ENCODE measurements at regions not wholly inside any gene's neighbourhood (a gene's known extent, or its start where the extent isn't known, plus 50 kb on each side); places are given as distances from the start of the nearest gene placed in this dataset.
"Not testable (repeated sequence)": the region's sequence is repeated elsewhere in the genome, so short reads cannot be mapped to it uniquely, and the experiment has no call there.

DNA sequence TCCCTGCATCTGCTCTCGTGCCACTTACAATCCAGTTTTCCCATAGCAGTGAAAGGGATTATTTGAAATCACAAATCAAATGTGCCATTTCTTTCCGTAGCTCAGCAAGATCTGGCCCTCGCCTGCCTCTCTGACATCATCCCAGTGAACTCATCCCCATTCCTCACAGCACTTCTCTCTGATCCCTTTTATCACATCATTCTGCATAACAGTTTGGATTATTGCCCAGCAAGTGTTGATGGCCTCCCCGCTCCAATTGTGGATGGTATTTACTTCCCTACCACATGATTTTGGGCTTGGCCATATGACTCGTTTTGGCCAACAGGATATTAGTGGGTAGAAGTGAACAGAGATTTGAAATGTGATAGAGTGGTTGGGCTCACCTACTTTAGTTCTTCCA lies 185.0 kb downstream of the NPIPA7 start:
- not testable (repeated sequence) for H3K36me3 ChIP-seq (ENCODE audit: control insufficient read depth, insufficient read depth, low read length); H3K27ac ChIP-seq (ENCODE audit: low read depth, low read length); H3K27me3 ChIP-seq (ENCODE audit: control insufficient read depth, insufficient read depth, low read length); H3K9ac ChIP-seq (ENCODE audit: low read depth, low read length); H3K4me3 ChIP-seq (ENCODE audit: low read depth, low read length); H3K4me1 ChIP-seq (ENCODE audit: control insufficient read depth, insufficient read depth, low read length); H3K9me3 ChIP-seq (ENCODE audit: control insufficient read depth, insufficient read depth, low read length)

DNA sequence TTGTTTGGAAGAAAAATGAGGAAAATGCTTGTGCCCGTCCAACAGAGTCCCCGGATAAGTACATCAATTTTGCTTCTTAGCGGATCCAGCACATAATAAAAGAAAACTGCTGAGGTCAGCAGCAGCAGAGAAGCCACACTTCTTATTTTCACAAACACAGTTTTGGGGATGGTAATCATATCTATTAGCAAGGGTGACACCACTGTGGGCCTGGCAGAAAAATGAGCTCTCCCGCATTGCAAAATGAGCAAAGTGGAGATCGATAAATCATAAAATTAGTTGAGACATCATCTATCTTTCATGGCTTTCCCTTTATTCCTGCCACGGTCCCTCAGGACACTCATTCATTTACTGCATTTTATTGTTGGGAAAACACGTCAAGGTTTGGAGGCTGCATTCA lies 186.4 kb downstream of the NPIPA7 start:
- H3K36me3 ChIP-seq (ENCODE audit: control insufficient read depth, insufficient read depth, low read length); H3K9ac ChIP-seq (ENCODE audit: low read depth, low read length); H3K9me3 ChIP-seq (ENCODE audit: control insufficient read depth, insufficient read depth, low read length); H3K4me3 ChIP-seq (ENCODE audit: low read depth, low read length); H3K27me3 ChIP-seq (ENCODE audit: control insufficient read depth, insufficient read depth, low read length); H3K27ac ChIP-seq (ENCODE audit: low read depth, low read length); H3K4me1 ChIP-seq (ENCODE audit: control insufficient read depth, insufficient read depth, low read length): not testable (repeated sequence)

- not testable (repeated sequence) for H3K9ac ChIP-seq (ENCODE audit: low read depth, low read length); H3K4me1 ChIP-seq (ENCODE audit: control insufficient read depth, insufficient read depth, low read length); H3K9me3 ChIP-seq (ENCODE audit: control insufficient read depth, insufficient read depth, low read length); H3K36me3 ChIP-seq (ENCODE audit: control insufficient read depth, insufficient read depth, low read length); H3K27ac ChIP-seq (ENCODE audit: low read depth, low read length); H3K27me3 ChIP-seq (ENCODE audit: control insufficient read depth, insufficient read depth, low read length); H3K4me3 ChIP-seq (ENCODE audit: low read depth, low read length)
These were observed 191.1 kb downstream of the NPIPA7 start for GRCh38 chr16:16570055-16570454.

DNA sequence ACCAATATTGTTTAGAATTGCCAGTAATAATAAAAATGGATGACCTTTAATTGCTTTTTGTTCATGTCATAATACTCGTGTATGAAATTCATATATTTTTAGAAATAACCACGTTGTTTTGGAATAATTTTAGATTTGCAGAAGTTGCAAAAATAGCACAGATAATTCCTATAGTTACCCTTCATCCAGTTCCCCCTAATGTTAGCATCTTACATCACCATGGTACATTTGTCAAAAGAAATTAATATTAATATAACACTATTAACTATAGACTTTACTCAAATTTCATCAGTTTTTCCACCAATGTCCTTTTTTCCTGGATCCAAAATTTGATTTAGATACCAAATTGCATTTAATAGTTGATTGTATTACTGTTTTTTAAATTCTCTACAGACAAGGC lies 191.9 kb downstream of the NPIPA7 start:
- not testable (repeated sequence) for H3K4me1 ChIP-seq (ENCODE audit: control insufficient read depth, insufficient read depth, low read length); H3K27ac ChIP-seq (ENCODE audit: low read depth, low read length); H3K27me3 ChIP-seq (ENCODE audit: control insufficient read depth, insufficient read depth, low read length); H3K4me3 ChIP-seq (ENCODE audit: low read depth, low read length); H3K9me3 ChIP-seq (ENCODE audit: control insufficient read depth, insufficient read depth, low read length); H3K9ac ChIP-seq (ENCODE audit: low read depth, low read length); H3K36me3 ChIP-seq (ENCODE audit: control insufficient read depth, insufficient read depth, low read length)

GRCh38 chr16:16572130-16572774 lies 193.3 kb downstream of the NPIPA7 start:
- H3K4me3 ChIP-seq (ENCODE audit: low read depth, low read length); H3K27ac ChIP-seq (ENCODE audit: low read depth, low read length); H3K9me3 ChIP-seq (ENCODE audit: control insufficient read depth, insufficient read depth, low read length); H3K27me3 ChIP-seq (ENCODE audit: control insufficient read depth, insufficient read depth, low read length); H3K4me1 ChIP-seq (ENCODE audit: control insufficient read depth, insufficient read depth, low read length); H3K36me3 ChIP-seq (ENCODE audit: control insufficient read depth, insufficient read depth, low read length); H3K9ac ChIP-seq (ENCODE audit: low read depth, low read length): not testable (repeated sequence)

- not testable (repeated sequence) for H3K27me3 ChIP-seq (ENCODE audit: control insufficient read depth, insufficient read depth, low read length); H3K9ac ChIP-seq (ENCODE audit: low read depth, low read length); H3K27ac ChIP-seq (ENCODE audit: low read depth, low read length); H3K36me3 ChIP-seq (ENCODE audit: control insufficient read depth, insufficient read depth, low read length); H3K9me3 ChIP-seq (ENCODE audit: control insufficient read depth, insufficient read depth, low read length); H3K4me1 ChIP-seq (ENCODE audit: control insufficient read depth, insufficient read depth, low read length); H3K4me3 ChIP-seq (ENCODE audit: low read depth, low read length)
These were observed 198.1 kb downstream of the NPIPA7 start for GRCh38 chr16:16577062-16577461.

GRCh38 chr16:16578701-16579100 lies 199.8 kb downstream of the NPIPA7 start:
- H3K9ac ChIP-seq (ENCODE audit: low read depth, low read length): no peak overlapping the region
- H3K4me3 ChIP-seq (ENCODE audit: low read depth, low read length): no peak overlapping the region
- no peaks in the 10 kb centered on the region for H3K27me3 ChIP-seq (ENCODE audit: control insufficient read depth, insufficient read depth, low read length)
- H3K4me1 ChIP-seq (ENCODE audit: control insufficient read depth, insufficient read depth, low read length): no peaks in the 10 kb centered on the region
- H3K36me3 ChIP-seq (ENCODE audit: control insufficient read depth, insufficient read depth, low read length): no peaks in the 10 kb centered on the region
- H3K9me3 ChIP-seq (ENCODE audit: control insufficient read depth, insufficient read depth, low read length): no peaks in the 10 kb centered on the region
- H3K27ac ChIP-seq (ENCODE audit: low read depth, low read length): no peak overlapping the region

GRCh38 chr16:16582916-16583315 lies 204.0 kb downstream of the NPIPA7 start:
- not testable (repeated sequence) for H3K4me1 ChIP-seq (ENCODE audit: control insufficient read depth, insufficient read depth, low read length); H3K4me3 ChIP-seq (ENCODE audit: low read depth, low read length); H3K27ac ChIP-seq (ENCODE audit: low read depth, low read length)

DNA sequence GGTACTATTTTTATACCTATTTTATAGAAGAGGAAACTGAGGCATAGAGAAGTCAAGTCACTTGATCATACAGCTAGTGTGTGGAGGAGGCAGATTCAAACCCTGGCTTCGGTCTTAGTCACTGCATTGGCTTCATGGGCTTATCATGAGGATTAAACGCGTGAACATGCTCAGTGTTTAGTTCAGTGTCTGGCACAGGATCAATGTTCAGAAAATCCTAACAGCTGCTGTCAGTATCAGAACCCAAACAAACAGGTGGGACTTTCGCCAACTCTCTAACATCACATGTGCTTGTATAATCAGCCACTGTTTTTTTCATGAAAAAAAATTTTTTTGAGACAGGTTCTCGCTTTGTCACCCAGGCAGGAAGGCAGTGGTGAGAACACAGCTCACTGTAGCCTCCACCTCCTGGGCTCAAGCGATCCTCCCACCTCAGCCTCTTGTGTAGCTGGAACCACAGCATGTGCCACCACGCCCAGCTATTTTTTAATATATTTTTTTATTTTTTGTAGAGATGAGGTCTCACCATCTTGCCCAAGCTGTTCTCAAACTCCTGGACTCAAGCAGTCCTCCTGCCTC lies 207.2 kb downstream of the NPIPA7 start:
- H3K4me1 ChIP-seq (ENCODE audit: control insufficient read depth, insufficient read depth, low read length); H3K4me3 ChIP-seq (ENCODE audit: low read depth, low read length); H3K27me3 ChIP-seq (ENCODE audit: control insufficient read depth, insufficient read depth, low read length); H3K9ac ChIP-seq (ENCODE audit: low read depth, low read length); H3K36me3 ChIP-seq (ENCODE audit: control insufficient read depth, insufficient read depth, low read length); H3K9me3 ChIP-seq (ENCODE audit: control insufficient read depth, insufficient read depth, low read length); H3K27ac ChIP-seq (ENCODE audit: low read depth, low read length): not testable (repeated sequence)

More at GRCh38 chr16:16582916-16583315, 204.0 kb downstream of the NPIPA7 start:
- not testable (repeated sequence) for H3K27me3 ChIP-seq (ENCODE audit: control insufficient read depth, insufficient read depth, low read length); H3K9me3 ChIP-seq (ENCODE audit: control insufficient read depth, insufficient read depth, low read length); H3K9ac ChIP-seq (ENCODE audit: low read depth, low read length); H3K36me3 ChIP-seq (ENCODE audit: control insufficient read depth, insufficient read depth, low read length)

DNA sequence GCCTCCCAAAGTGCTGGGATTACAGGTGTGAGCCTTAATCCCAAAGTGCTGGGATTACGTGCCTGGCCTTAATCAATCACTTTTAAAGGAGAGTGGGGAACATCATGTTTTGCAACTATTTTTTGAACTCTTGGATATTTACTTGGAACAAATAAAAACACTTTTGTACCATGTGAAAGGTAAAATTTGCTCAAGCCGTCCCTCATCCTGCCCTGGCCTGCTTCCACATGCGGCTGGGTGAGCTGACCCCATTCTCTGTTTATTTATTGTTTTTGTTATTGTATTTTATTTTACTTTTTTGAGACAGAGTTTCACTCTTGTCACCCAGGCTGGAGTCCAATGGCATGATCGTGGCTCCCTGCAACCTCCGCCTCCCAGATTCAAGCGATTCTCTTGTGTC lies 208.0 kb downstream of the NPIPA7 start:
- not testable (repeated sequence) for H3K27ac ChIP-seq (ENCODE audit: low read depth, low read length)

DNA sequence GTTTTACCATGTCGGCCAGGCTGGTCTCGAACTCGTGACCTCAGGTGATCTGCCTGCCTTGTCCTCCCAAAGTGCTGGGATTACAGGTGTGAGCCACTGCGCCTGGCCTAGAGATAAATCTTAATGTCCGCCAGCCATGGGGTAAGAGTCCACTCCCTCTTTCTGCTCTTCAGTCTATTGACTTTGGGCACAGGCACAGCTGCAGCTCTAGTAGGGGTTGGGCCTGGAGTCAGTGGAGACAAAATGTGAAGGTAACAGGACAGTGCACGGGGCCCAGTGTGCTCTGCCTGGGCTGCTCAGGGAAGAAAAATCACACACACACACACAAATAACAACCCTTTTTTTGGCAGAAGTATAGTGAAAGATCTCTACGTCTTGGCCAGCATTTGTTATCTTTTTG lies 209.5 kb downstream of the NPIPA7 start:
- not testable (repeated sequence) for H3K9me3 ChIP-seq (ENCODE audit: control insufficient read depth, insufficient read depth, low read length); H3K4me1 ChIP-seq (ENCODE audit: control insufficient read depth, insufficient read depth, low read length); H3K27me3 ChIP-seq (ENCODE audit: control insufficient read depth, insufficient read depth, low read length); H3K9ac ChIP-seq (ENCODE audit: low read depth, low read length); H3K36me3 ChIP-seq (ENCODE audit: control insufficient read depth, insufficient read depth, low read length); H3K27ac ChIP-seq (ENCODE audit: low read depth, low read length); H3K4me3 ChIP-seq (ENCODE audit: low read depth, low read length)

More for the DNA sequence above, 208.0 kb downstream of the NPIPA7 start:
- H3K4me3 ChIP-seq (ENCODE audit: low read depth, low read length); H3K27me3 ChIP-seq (ENCODE audit: control insufficient read depth, insufficient read depth, low read length); H3K9me3 ChIP-seq (ENCODE audit: control insufficient read depth, insufficient read depth, low read length); H3K4me1 ChIP-seq (ENCODE audit: control insufficient read depth, insufficient read depth, low read length); H3K36me3 ChIP-seq (ENCODE audit: control insufficient read depth, insufficient read depth, low read length); H3K9ac ChIP-seq (ENCODE audit: low read depth, low read length): not testable (repeated sequence)
